OCI-LY7 (cell line): ENCODE measurements at regions not wholly inside any gene's neighbourhood (a gene's known extent, or its start where the extent isn't known, plus 50 kb on each side); places are given as distances from the start of the nearest gene placed in this dataset.

Experiments
- BruUV-seq: library from RNA; stranded (reverse); fragments of 400-500 nt; replicated peaks from 2 replicates; lab custom pipeline; 2021; lab: Mats Ljungman, UMichigan
- CTCF ChIA-PET: fragments of 300-600 bp; sonication (Branson Sonifier 250); formaldehyde crosslinking; loops from one replicate; lab custom pipeline; 2022; ENCODE audit warnings: antibody characterized with exemption; ENCODE audit not compliant: unreplicated experiment; lab: Charles Lee
- POLR2A ChIA-PET: fragments of 300-600 bp; sonication (Branson Sonifier 250); formaldehyde crosslinking; loops from one replicate; lab custom pipeline; 2022; ENCODE audit warnings: antibody characterized with exemption; lab: Charles Lee
- DNase-seq: peaks from one replicate; pipeline ENCODE4 v3.0.0-alpha.2; 2015; ENCODE audit warnings: low spot score
- H2AFZ ChIP-seq: fragments of 200-600 bp; sonication (generic), shearing (Covaris generic); 2 replicates; pipeline ENCODE4 v1.6.1; 2014; ENCODE audit warnings: mild to moderate bottlenecking, antibody characterized with exemption, low read length, moderate library complexity
- H3K27ac ChIP-seq: fragments of 200-600 bp; sonication (generic); 2 replicates; pipeline ENCODE4 v1.5.1; 2014; ENCODE audit warnings: mixed run types, low read depth, mild to moderate bottlenecking, moderate library complexity, low read length, inconsistent platforms; ENCODE audit not compliant: poor library complexity, severe bottlenecking
- H3K36me3 ChIP-seq: fragments of 200-600 bp; sonication (generic); 2 replicates; pipeline ENCODE4 v1.6.1; 2014; ENCODE audit warnings: mild to moderate bottlenecking, antibody characterized with exemption, low read length, moderate library complexity, mixed read lengths; ENCODE audit not compliant: insufficient read depth
- H3K4me1 ChIP-seq: fragments of 200-600 bp; sonication (generic); 2 replicates; pipeline ENCODE4 v1.5.1; 2014; ENCODE audit warnings: mild to moderate bottlenecking, low read length; ENCODE audit not compliant: insufficient read depth, poor library complexity, severe bottlenecking
- H3K4me2 ChIP-seq: fragments of 200-600 bp; sonication (generic); 2 replicates; pipeline ENCODE4 v1.6.1; 2014; ENCODE audit warnings: mild to moderate bottlenecking, low read length
- H3K4me3 ChIP-seq: fragments of 200-600 bp; sonication (generic); 2 replicates; pipeline ENCODE4 v1.5.1; 2014; ENCODE audit warnings: mild to moderate bottlenecking, low read depth, low read length; ENCODE audit not compliant: poor library complexity, severe bottlenecking
- H3K79me2 ChIP-seq: fragments of 200-600 bp; sonication (generic); 2 replicates; pipeline ENCODE4 v1.6.1; 2016; ENCODE audit warnings: low read depth, mild to moderate bottlenecking, low read length, moderate library complexity, mixed read lengths; ENCODE audit not compliant: insufficient read depth
- H3K9me2 ChIP-seq: fragments of 200-600 bp; sonication (generic); 2 replicates; pipeline ENCODE4 v1.6.1; 2016; ENCODE audit warnings: mild to moderate bottlenecking, low read length, mixed read lengths; ENCODE audit not compliant: insufficient read depth
- H3K9me3 ChIP-seq: fragments of 200-600 bp; sonication (generic); 2 replicates; pipeline ENCODE4 v1.6.1; 2014; ENCODE audit warnings: mild to moderate bottlenecking, mixed run types, low read length, mixed read lengths
- H4K20me1 ChIP-seq: fragments of 200-600 bp; sonication (generic); 2 replicates; pipeline ENCODE4 v1.6.1; 2014; ENCODE audit warnings: mild to moderate bottlenecking, antibody characterized with exemption, low read length, moderate library complexity, mixed read lengths; ENCODE audit not compliant: insufficient read depth
- CTCF ChIP-seq: fragments of 200-600 bp; sonication (generic); conservative IDR thresholded peaks from 2 replicates; pipeline ENCODE4 v1.5.1; 2014; ENCODE audit warnings: mild to moderate bottlenecking, antibody characterized with exemption, low read length, moderate library complexity, mixed read lengths
- EZH2phosphoT487 ChIP-seq: fragments of 200-600 bp; sonication (generic); IDR thresholded peaks from 2 replicates; pipeline ENCODE4 v1.6.1; 2018; ENCODE audit warnings: low read depth, borderline replicate concordance, mild to moderate bottlenecking, mixed run types, antibody characterized with exemption, low read length, moderate library complexity, mixed read lengths
- intact Hi-C: fragments of 100-400 bp; cut with micrococcal nuclease; formaldehyde crosslinking; loops from one replicate; pipeline ENCODE4 v1.10.0; 2022; ENCODE audit not compliant: unreplicated experiment

- no peak overlapping the region for H3K4me3 ChIP-seq
- intact Hi-C loops, result no loop called here
- TF ChIP-seq EZH2phosphoT487, result no peak
- no peak for TF ChIP-seq CTCF
- no peak for DNase-seq
- H3K4me1 ChIP-seq, result no peaks in the 10 kb centered on the region
- no peaks in the 10 kb centered on the region for H3K36me3 ChIP-seq
- H3K9me2 ChIP-seq, result no peaks in the 10 kb centered on the region
- ChIA-PET POLR2A (interaction anchor here (0.6 kb wide), 1 partner anchor 159 kb away, joined by 4 read pairs; no protein-coding TSS in a partner anchor), CTCF (no interaction called here)
- BruUV-seq, result no TSS peak
- H2AFZ ChIP-seq, result no peak overlapping the region
- no peaks in the 10 kb centered on the region for H3K9me3 ChIP-seq
- H3K27ac ChIP-seq, result no peak overlapping the region
- no peaks in the 10 kb centered on the region for H3K79me2 ChIP-seq
- no peak overlapping the region for H3K4me2 ChIP-seq
- H4K20me1 ChIP-seq, result no peaks in the 10 kb centered on the region
Observed at GRCh38 chr19:28840891-28841290, 372.1 kb downstream of the UQCRFS1 start.

- POLR2A ChIA-PET, result interaction anchor here (0.6 kb wide), 1 partner anchor 353 kb away, joined by 3 read pairs; no protein-coding TSS in a partner anchor
- no peaks in the 10 kb centered on the region for H3K9me3 ChIP-seq
- H4K20me1 ChIP-seq, result no peaks in the 10 kb centered on the region
- no peak overlapping the region for H3K27ac ChIP-seq
- no peaks in the 10 kb centered on the region for H3K9me2 ChIP-seq
- CTCF ChIA-PET, result interaction anchor here (0.6 kb wide), 1 partner anchor 941 kb away, joined by 4 read pairs; no protein-coding TSS in a partner anchor
- intact Hi-C loops, result no loop called here
- no TSS peak for BruUV-seq
- H2AFZ ChIP-seq, result no peak overlapping the region
- H3K4me3 ChIP-seq, result no peak overlapping the region
- no peaks in the 10 kb centered on the region for H3K4me1 ChIP-seq
- no peak for DNase-seq
- H3K36me3 ChIP-seq, result no peaks in the 10 kb centered on the region
- TF ChIP-seq EZH2phosphoT487 (no peak), CTCF (no peak)
- H3K4me2 ChIP-seq, result no peak overlapping the region
- H3K79me2 ChIP-seq, result no peaks in the 10 kb centered on the region
Observed at GRCh38 chr19:28839455-28839854, 373.5 kb downstream of the UQCRFS1 start.

- H3K27ac ChIP-seq, result no peak overlapping the region
- H3K9me2 ChIP-seq, result no peaks in the 10 kb centered on the region
- no peaks in the 10 kb centered on the region for H3K36me3 ChIP-seq
- no peak for DNase-seq
- no peaks in the 10 kb centered on the region for H3K9me3 ChIP-seq
- CTCF ChIA-PET, result interaction anchor here (0.6 kb wide), 1 partner anchor 940 kb away, joined by 4 read pairs; no protein-coding TSS in a partner anchor
- H3K79me2 ChIP-seq, result no peaks in the 10 kb centered on the region
- H3K4me3 ChIP-seq, result no peak overlapping the region
- POLR2A ChIA-PET, result interaction anchor here (0.6 kb wide), 1 partner anchor 354 kb away, joined by 3 read pairs; no protein-coding TSS in a partner anchor
- no peaks in the 10 kb centered on the region for H4K20me1 ChIP-seq
- intact Hi-C loops, result no loop called here
- no peak overlapping the region for H3K4me2 ChIP-seq
- TF ChIP-seq CTCF, result no peak
- TF ChIP-seq EZH2phosphoT487, result no peak
- no peak overlapping the region for H2AFZ ChIP-seq
- H3K4me1 ChIP-seq, result no peaks in the 10 kb centered on the region
- no TSS peak for BruUV-seq
Observed at GRCh38 chr19:28838909-28839308, 374.0 kb downstream of the UQCRFS1 start.
